CD8-positive, alpha-beta memory T cell (primary cell): ENCODE measurements at regions not wholly inside any gene's neighbourhood (a gene's known extent, or its start where the extent isn't known, plus 50 kb on each side); places are given as distances from the start of the nearest gene placed in this dataset.

Source experiments
- CTCF ChIA-PET: fragments of 350-600 bp; sonication (Branson Sonifier 250); formaldehyde crosslinking; loops from one replicate; lab custom pipeline; 2021; ENCODE audit warnings: antibody characterized with exemption; lab: Charles Lee
- POLR2A ChIA-PET: fragments of 350-600 bp; sonication (Branson Sonifier 250); formaldehyde crosslinking; loops from one replicate; lab custom pipeline; 2021; ENCODE audit warnings: antibody characterized with exemption; lab: Charles Lee
- DNase-seq, 5 donors: peaks; one replicate each; pipeline versions ENCODE4 v3.0.0 to v3.0.0-alpha.2; 2020 to 2022; ENCODE audit warnings: mixed read lengths in 1 of 5
- H3K27ac ChIP-seq: one replicate; pipeline ENCODE4 v1.7.0; 2013; ENCODE audit warnings: low read depth, mild to moderate bottlenecking, low read length, moderate library complexity
- H3K27me3 ChIP-seq: 2 replicates; pipeline ENCODE4 v1.7.0; 2013; ENCODE audit warnings: low read length, mild to moderate bottlenecking; ENCODE audit not compliant: insufficient read depth, poor library complexity, severe bottlenecking
- H3K36me3 ChIP-seq: 2 replicates; pipeline ENCODE4 v1.7.0; 2013; ENCODE audit warnings: mild to moderate bottlenecking, low read length, moderate library complexity; ENCODE audit not compliant: insufficient read depth
- H3K4me1 ChIP-seq: 2 replicates; pipeline ENCODE4 v1.7.0; 2013; ENCODE audit warnings: mild to moderate bottlenecking, low read length, moderate library complexity; ENCODE audit not compliant: insufficient read depth
- H3K4me3 ChIP-seq: 2 replicates; pipeline ENCODE4 v1.7.0; 2013; ENCODE audit warnings: mild to moderate bottlenecking, low read length
- H3K9me3 ChIP-seq: 2 replicates; pipeline ENCODE4 v1.7.0; 2013; ENCODE audit warnings: mild to moderate bottlenecking, low read length
- H3K27ac Mint-ChIP-seq, 8 donors: one replicate each; pipeline ENCODE4 v1.8.0; 2020 to 2021; ENCODE audit warnings: mixed read lengths in 8 of 8, mild to moderate bottlenecking in 6 of 8, inconsistent platforms in 3 of 8, moderate library complexity in 3 of 8
- H3K27me3 Mint-ChIP-seq, 2 donors: one replicate each; pipeline ENCODE4 v1.8.0; 2020 to 2021; ENCODE audit warnings: mixed read lengths in 2 of 2, mild to moderate bottlenecking in 1 of 2, moderate library complexity in 1 of 2
- H3K36me3 Mint-ChIP-seq, 3 donors: one replicate each; pipeline ENCODE4 v1.8.0; 2020 to 2021; ENCODE audit warnings: mixed read lengths in 3 of 3, inconsistent platforms in 1 of 3, mild to moderate bottlenecking in 1 of 3
- H3K4me1 Mint-ChIP-seq, 3 donors: one replicate each; pipeline ENCODE4 v1.8.0; 2020 to 2021; ENCODE audit warnings: mixed read lengths in 3 of 3, inconsistent platforms in 1 of 3, mild to moderate bottlenecking in 1 of 3
- H3K4me3 Mint-ChIP-seq, 7 donors: one replicate each; pipeline ENCODE4 v1.8.0; 2020 to 2021; ENCODE audit warnings: mixed read lengths in 7 of 7, mild to moderate bottlenecking in 6 of 7, moderate library complexity in 4 of 7, inconsistent platforms in 2 of 7
- H3K9me3 Mint-ChIP-seq, 5 donors: one replicate each; pipeline ENCODE4 v1.8.0; 2020 to 2022; ENCODE audit warnings: mixed read lengths in 5 of 5, mild to moderate bottlenecking in 3 of 5, moderate library complexity in 2 of 5, inconsistent platforms in 1 of 5

GRCh38 chrX:30948626-30949025 lies 59.6 kb upstream of the TAB3 start:
- H3K27me3 ChIP-seq: no peaks in the 10 kb centered on the region
- no peaks in the 10 kb centered on the region for H3K4me1 Mint-ChIP-seq
- H3K9me3 Mint-ChIP-seq: peaks cover 0 to 3% (median 0%) of the 10 kb centered on the region in 5 donors
- H3K27ac ChIP-seq: no peak overlapping the region
- H3K4me1 ChIP-seq: no peaks in the 10 kb centered on the region
- H3K36me3 ChIP-seq: no peaks in the 10 kb centered on the region
- H3K4me3 ChIP-seq: no peak overlapping the region
- H3K4me3 Mint-ChIP-seq: no peak overlapping the region
- H3K27me3 Mint-ChIP-seq: peaks cover 2 to 6% of the 10 kb centered on the region in 2 donors
- no peaks in the 10 kb centered on the region for H3K9me3 ChIP-seq
- H3K27ac Mint-ChIP-seq: no peak overlapping the region
- no peak for DNase-seq
- no peaks in the 10 kb centered on the region for H3K36me3 Mint-ChIP-seq
- ChIA-PET CTCF (no interaction called here), POLR2A (no interaction called here)

- H3K27ac Mint-ChIP-seq: no peak overlapping the region
- CTCF ChIA-PET: no interaction called here
Observed at GRCh38 chrX:30948051-30948450, 59.0 kb upstream of the TAB3 start.

DNA sequence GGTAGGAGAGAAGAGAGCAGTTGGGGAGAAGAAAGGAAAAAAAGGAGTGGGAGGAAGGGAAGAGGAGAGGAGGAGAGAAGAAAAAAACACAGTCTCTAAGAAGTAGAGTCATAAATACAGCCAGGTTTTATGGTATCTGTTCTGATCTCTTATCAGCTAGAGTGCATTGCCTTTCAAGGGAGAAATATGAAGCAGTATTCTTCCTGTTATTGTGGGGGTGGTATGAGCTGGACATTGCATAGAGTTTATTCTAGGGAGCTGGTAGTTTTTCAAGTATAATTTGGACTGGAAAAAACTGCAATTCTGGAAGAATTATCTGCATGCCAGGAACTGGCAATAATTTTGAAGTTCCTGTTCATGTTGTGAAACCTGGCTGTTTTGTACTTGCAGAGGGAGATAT lies 54.9 kb upstream of the TAB3 start:
- H3K27me3 Mint-ChIP-seq: peaks cover 4 to 7% of the 10 kb centered on the region in 2 donors
- H3K4me1 Mint-ChIP-seq: no peaks in the 10 kb centered on the region
- H3K9me3 ChIP-seq: no peaks in the 10 kb centered on the region
- no peak overlapping the region for H3K4me3 ChIP-seq
- no peaks in the 10 kb centered on the region for H3K36me3 Mint-ChIP-seq
- no peaks in the 10 kb centered on the region for H3K27me3 ChIP-seq
- H3K4me3 Mint-ChIP-seq: no peak overlapping the region
- no peak overlapping the region for H3K27ac ChIP-seq
- ChIA-PET POLR2A (no interaction called here), CTCF (no interaction called here)
- peaks cover 0 to 2% (median 0%) of the 10 kb centered on the region in 5 donors for H3K9me3 Mint-ChIP-seq
- no peaks in the 10 kb centered on the region for H3K4me1 ChIP-seq
- DNase-seq: no peak
- no peak overlapping the region for H3K27ac Mint-ChIP-seq
- no peaks in the 10 kb centered on the region for H3K36me3 ChIP-seq

More at GRCh38 chrX:30948051-30948450, 59.0 kb upstream of the TAB3 start:
- Histone ChIP-seq H3K4me3 (no peak overlapping the region), H3K9me3 (no peaks in the 10 kb centered on the region), H3K36me3 (no peaks in the 10 kb centered on the region), H3K27ac (no peak overlapping the region), H3K4me1 (no peaks in the 10 kb centered on the region), H3K27me3 (no peaks in the 10 kb centered on the region)
- H3K4me3 Mint-ChIP-seq: no peak overlapping the region
- POLR2A ChIA-PET: no interaction called here
- no peak for DNase-seq
- H3K27me3 Mint-ChIP-seq: peaks cover 2 to 6% of the 10 kb centered on the region in 2 donors
- H3K9me3 Mint-ChIP-seq: peaks cover 0 to 3% (median 0%) of the 10 kb centered on the region in 5 donors
- H3K4me1 Mint-ChIP-seq: no peaks in the 10 kb centered on the region
- H3K36me3 Mint-ChIP-seq: no peaks in the 10 kb centered on the region

GRCh38 chrX:30941898-30942297 lies 52.8 kb upstream of the TAB3 start:
- H3K27ac ChIP-seq: no peak overlapping the region
- H3K27me3 Mint-ChIP-seq: peaks cover 4% of the 10 kb centered on the region in 2 donors
- no peaks in the 10 kb centered on the region for H3K36me3 ChIP-seq
- H3K4me1 ChIP-seq: no peaks in the 10 kb centered on the region
- no peak overlapping the region for H3K27ac Mint-ChIP-seq
- no peaks in the 10 kb centered on the region for H3K4me1 Mint-ChIP-seq
- ChIA-PET POLR2A (no interaction called here), CTCF (no interaction called here)
- H3K9me3 Mint-ChIP-seq: peaks cover 0 to 3% (median 2%) of the 10 kb centered on the region in 5 donors
- no peaks in the 10 kb centered on the region for H3K9me3 ChIP-seq
- H3K4me3 Mint-ChIP-seq: no peak overlapping the region
- no peak for DNase-seq
- peaks cover 0 to 2% (median 0%) of the 10 kb centered on the region in 3 donors for H3K36me3 Mint-ChIP-seq
- H3K4me3 ChIP-seq: no peak overlapping the region
- no peaks in the 10 kb centered on the region for H3K27me3 ChIP-seq

GRCh38 chrX:30939928-30940327 lies 50.9 kb upstream of the TAB3 start:
- Mint-ChIP-seq H3K4me3 (no peak overlapping the region), H3K36me3 (peaks cover 0 to 2% (median 0%) of the 10 kb centered on the region in 3 donors), H3K4me1 (no peaks in the 10 kb centered on the region), H3K27me3 (peaks cover 4% of the 10 kb centered on the region in 2 donors), H3K27ac (no peak overlapping the region), H3K9me3 (peaks cover 0 to 3% (median 2%) of the 10 kb centered on the region in 5 donors)
- H3K4me3 ChIP-seq: no peak overlapping the region
- no peaks in the 10 kb centered on the region for H3K27me3 ChIP-seq
- H3K9me3 ChIP-seq: no peaks in the 10 kb centered on the region
- no peak overlapping the region for H3K27ac ChIP-seq
- DNase-seq: no peak
- no peaks in the 10 kb centered on the region for H3K4me1 ChIP-seq
- POLR2A ChIA-PET: no interaction called here
- H3K36me3 ChIP-seq: no peaks in the 10 kb centered on the region
- CTCF ChIA-PET: no interaction called here
